KMS-11 (cell line): ENCODE measurements at regions not wholly inside any gene's neighbourhood (a gene's known extent, or its start where the extent isn't known, plus 50 kb on each side); places are given as distances from the start of the nearest gene placed in this dataset.

Experiments
- H2AFZ ChIP-seq: fragments of 200-600 bp; sonication (generic); 2 replicates; pipeline ENCODE4 v1.6.1; 2016; ENCODE audit warnings: antibody characterized with exemption, mixed run types, low read depth
- H3K27ac ChIP-seq: fragments of 200-600 bp; sonication (generic); 2 replicates; pipeline ENCODE4 v1.6.1; 2016; ENCODE audit warnings: mild to moderate bottlenecking, mixed run types
- H3K27me3 ChIP-seq: fragments of 200-600 bp; sonication (generic); 2 replicates; pipeline ENCODE4 v1.6.1; 2017; ENCODE audit warnings: mild to moderate bottlenecking, low read depth, mixed run types, moderate library complexity; ENCODE audit not compliant: insufficient read depth
- H3K36me3 ChIP-seq: fragments of 200-600 bp; sonication (generic); 2 replicates; pipeline ENCODE4 v1.6.1; 2017; ENCODE audit warnings: mild to moderate bottlenecking, mixed run types; ENCODE audit not compliant: insufficient read depth
- H3K4me1 ChIP-seq: fragments of 200-600 bp; sonication (generic); 2 replicates; pipeline ENCODE4 v1.6.1; 2016; ENCODE audit warnings: mild to moderate bottlenecking, low read depth, mixed run types; ENCODE audit not compliant: poor library complexity, severe bottlenecking
- H3K4me2 ChIP-seq: fragments of 200-600 bp; sonication (generic); 2 replicates; pipeline ENCODE4 v1.7.0; 2016; ENCODE audit warnings: mild to moderate bottlenecking, mixed run types
- H3K4me3 ChIP-seq: fragments of 200-600 bp; sonication (generic); IDR thresholded peaks from 2 replicates; pipeline ENCODE4 v1.6.1; 2017; ENCODE audit warnings: low read depth, low read length, mixed read lengths; ENCODE audit not compliant: insufficient read depth
- H3K79me2 ChIP-seq: fragments of 200-600 bp; sonication (generic); 2 replicates; pipeline ENCODE4 v1.6.1; 2016; ENCODE audit warnings: low read depth, mixed run types; ENCODE audit not compliant: insufficient read depth
- H3K9ac ChIP-seq: fragments of 200-600 bp; sonication (generic); 2 replicates; pipeline ENCODE4 v1.6.1; 2016; ENCODE audit warnings: mild to moderate bottlenecking, mixed run types
- H4K20me1 ChIP-seq: fragments of 200-600 bp; sonication (generic); 2 replicates; pipeline ENCODE4 v1.6.1; 2016; ENCODE audit warnings: mild to moderate bottlenecking, mixed run types; ENCODE audit not compliant: insufficient read depth
- CTCF ChIP-seq: fragments of 200-600 bp; sonication (generic); conservative IDR thresholded peaks from 2 replicates; pipeline ENCODE4 v1.6.1; 2017; ENCODE audit warnings: low read depth, mild to moderate bottlenecking, antibody characterized with exemption, low read length, moderate library complexity, mixed read lengths

- no peak overlapping the region for H2AFZ ChIP-seq
- no peaks in the 10 kb centered on the region for H3K4me1 ChIP-seq
- TF ChIP-seq CTCF = no peak
- no peaks in the 10 kb centered on the region for H3K79me2 ChIP-seq
- H3K36me3 ChIP-seq = no peaks in the 10 kb centered on the region
- H4K20me1 ChIP-seq = no peaks in the 10 kb centered on the region
- no peak overlapping the region for H3K4me3 ChIP-seq
- H3K4me2 ChIP-seq = no peak overlapping the region
- no peaks in the 10 kb centered on the region for H3K27me3 ChIP-seq
- no peak overlapping the region for H3K9ac ChIP-seq
- H3K27ac ChIP-seq = no peak overlapping the region
Measured at GRCh38 chr12:46046436-46046835, 56.1 kb upstream of the SCAF11 start.

- H3K27ac ChIP-seq = no peak overlapping the region
Measured at GRCh38 chr12:46043972-46044520, 53.7 kb upstream of the SCAF11 start.

More at GRCh38 chr12:46043972-46044520, 53.7 kb upstream of the SCAF11 start:
- TF ChIP-seq CTCF = no peak
- Histone ChIP-seq H3K4me2 (no peak overlapping the region), H3K4me1 (no peaks in the 10 kb centered on the region), H3K9ac (no peak overlapping the region), H3K27me3 (no peaks in the 10 kb centered on the region), H3K4me3 (no peak overlapping the region), H3K79me2 (no peaks in the 10 kb centered on the region), H3K36me3 (no peaks in the 10 kb centered on the region), H2AFZ (no peak overlapping the region), H4K20me1 (no peaks in the 10 kb centered on the region)
